ENCODE measurements at regions not wholly inside any gene's neighbourhood (a gene's known extent, or its start where the extent isn't known, plus 50 kb on each side); places are given as distances from the start of the nearest gene placed in this dataset.

DNA sequence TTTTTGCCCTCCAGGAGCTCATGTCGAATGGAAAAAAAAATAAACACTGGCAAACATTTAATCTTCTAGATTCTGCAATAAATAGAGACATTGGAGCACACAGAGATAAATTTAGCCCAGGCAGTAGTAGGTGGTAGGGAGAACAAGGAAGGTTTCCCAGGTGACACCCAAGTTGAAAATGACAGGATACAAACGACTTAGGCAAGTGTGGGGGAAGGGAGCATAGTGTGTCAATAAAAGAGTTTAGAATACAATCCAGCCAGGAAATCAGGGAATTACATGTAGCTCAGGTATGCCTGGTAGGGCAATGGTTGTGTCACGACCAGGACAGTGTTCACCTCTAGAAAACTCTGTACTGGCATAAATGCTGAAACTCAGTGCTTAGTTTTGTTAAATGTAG, 364.6 kb upstream of the AGTR1 start:
- TF ChIP-seq POLR2AphosphoS5 (IDR thresholded peaks at IDR 0.05; ENCODE audit: low read depth): no peak
- TF ChIP-seq, protein P1, sequence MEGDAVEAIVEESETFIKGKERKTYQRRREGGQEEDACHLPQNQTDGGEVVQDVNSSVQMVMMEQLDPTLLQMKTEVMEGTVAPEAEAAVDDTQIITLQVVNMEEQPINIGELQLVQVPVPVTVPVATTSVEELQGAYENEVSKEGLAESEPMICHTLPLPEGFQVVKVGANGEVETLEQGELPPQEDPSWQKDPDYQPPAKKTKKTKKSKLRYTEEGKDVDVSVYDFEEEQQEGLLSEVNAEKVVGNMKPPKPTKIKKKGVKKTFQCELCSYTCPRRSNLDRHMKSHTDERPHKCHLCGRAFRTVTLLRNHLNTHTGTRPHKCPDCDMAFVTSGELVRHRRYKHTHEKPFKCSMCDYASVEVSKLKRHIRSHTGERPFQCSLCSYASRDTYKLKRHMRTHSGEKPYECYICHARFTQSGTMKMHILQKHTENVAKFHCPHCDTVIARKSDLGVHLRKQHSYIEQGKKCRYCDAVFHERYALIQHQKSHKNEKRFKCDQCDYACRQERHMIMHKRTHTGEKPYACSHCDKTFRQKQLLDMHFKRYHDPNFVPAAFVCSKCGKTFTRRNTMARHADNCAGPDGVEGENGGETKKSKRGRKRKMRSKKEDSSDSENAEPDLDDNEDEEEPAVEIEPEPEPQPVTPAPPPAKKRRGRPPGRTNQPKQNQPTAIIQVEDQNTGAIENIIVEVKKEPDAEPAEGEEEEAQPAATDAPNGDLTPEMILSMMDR (IDR thresholded peaks at IDR 0.05; ENCODE audit: insufficient read depth, low read length): no peak
- TF ChIP-seq, protein P2, sequence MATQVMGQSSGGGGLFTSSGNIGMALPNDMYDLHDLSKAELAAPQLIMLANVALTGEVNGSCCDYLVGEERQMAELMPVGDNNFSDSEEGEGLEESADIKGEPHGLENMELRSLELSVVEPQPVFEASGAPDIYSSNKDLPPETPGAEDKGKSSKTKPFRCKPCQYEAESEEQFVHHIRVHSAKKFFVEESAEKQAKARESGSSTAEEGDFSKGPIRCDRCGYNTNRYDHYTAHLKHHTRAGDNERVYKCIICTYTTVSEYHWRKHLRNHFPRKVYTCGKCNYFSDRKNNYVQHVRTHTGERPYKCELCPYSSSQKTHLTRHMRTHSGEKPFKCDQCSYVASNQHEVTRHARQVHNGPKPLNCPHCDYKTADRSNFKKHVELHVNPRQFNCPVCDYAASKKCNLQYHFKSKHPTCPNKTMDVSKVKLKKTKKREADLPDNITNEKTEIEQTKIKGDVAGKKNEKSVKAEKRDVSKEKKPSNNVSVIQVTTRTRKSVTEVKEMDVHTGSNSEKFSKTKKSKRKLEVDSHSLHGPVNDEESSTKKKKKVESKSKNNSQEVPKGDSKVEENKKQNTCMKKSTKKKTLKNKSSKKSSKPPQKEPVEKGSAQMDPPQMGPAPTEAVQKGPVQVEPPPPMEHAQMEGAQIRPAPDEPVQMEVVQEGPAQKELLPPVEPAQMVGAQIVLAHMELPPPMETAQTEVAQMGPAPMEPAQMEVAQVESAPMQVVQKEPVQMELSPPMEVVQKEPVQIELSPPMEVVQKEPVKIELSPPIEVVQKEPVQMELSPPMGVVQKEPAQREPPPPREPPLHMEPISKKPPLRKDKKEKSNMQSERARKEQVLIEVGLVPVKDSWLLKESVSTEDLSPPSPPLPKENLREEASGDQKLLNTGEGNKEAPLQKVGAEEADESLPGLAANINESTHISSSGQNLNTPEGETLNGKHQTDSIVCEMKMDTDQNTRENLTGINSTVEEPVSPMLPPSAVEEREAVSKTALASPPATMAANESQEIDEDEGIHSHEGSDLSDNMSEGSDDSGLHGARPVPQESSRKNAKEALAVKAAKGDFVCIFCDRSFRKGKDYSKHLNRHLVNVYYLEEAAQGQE (IDR thresholded peaks at IDR 0.05; ENCODE audit: insufficient replicate concordance, low read depth): no peak
- no peak for TF ChIP-seq GABPA (IDR thresholded peaks at IDR 0.05; ENCODE audit: low read depth)
- TF ChIP-seq SPI1 (IDR thresholded peaks at IDR 0.05; ENCODE audit: borderline replicate concordance, low read depth): no peak
- Histone ChIP-seq H3K4me3 (replicated peaks; ENCODE audit: insufficient read depth, low read length) (no peak overlapping the region), H3K27ac (replicated peaks) (no peak overlapping the region), H3K27me3 (ENCODE audit: insufficient read depth, poor library complexity, severe bottlenecking) (no peaks in the 10 kb centered on the region)
- DNase-seq (ENCODE audit: low read depth in 1 of 2, low spot score in 1 of 2): no peak

DNA sequence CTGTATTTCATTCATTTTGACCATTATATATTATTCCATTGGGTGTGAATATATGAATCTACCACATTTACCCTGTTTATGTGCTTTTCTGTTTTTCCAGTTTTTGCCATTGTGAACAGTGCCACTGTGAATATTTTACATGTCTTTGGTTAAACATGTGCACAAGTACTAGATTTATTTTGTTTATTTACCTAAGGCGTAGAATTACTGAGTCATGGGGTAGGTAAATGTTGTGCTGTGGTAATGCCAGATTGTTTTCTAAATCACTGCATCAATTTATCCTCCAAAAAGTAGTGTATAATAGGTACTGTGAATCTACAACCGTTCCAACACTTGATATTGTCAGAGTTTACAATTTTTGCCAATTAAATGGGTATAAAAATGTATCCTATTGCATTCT, 362.1 kb upstream of the AGTR1 start:
- no peak for DNase-seq (ENCODE audit: low read depth in 1 of 2, low spot score in 1 of 2)
- no peak for TF ChIP-seq POLR2AphosphoS5 (IDR thresholded peaks at IDR 0.05; ENCODE audit: low read depth)
- TF ChIP-seq, protein P2 (IDR thresholded peaks at IDR 0.05; ENCODE audit: insufficient replicate concordance, low read depth): no peak
- no peak for TF ChIP-seq GABPA (IDR thresholded peaks at IDR 0.05; ENCODE audit: low read depth)
- TF ChIP-seq, protein P1 (IDR thresholded peaks at IDR 0.05; ENCODE audit: insufficient read depth, low read length): no peak
- TF ChIP-seq SPI1 (IDR thresholded peaks at IDR 0.05; ENCODE audit: borderline replicate concordance, low read depth): no peak
- Histone ChIP-seq H3K4me3 (replicated peaks; ENCODE audit: insufficient read depth, low read length) (no peak overlapping the region), H3K27ac (replicated peaks) (no peak overlapping the region), H3K27me3 (ENCODE audit: insufficient read depth, poor library complexity, severe bottlenecking) (no peaks in the 10 kb centered on the region)

DNA sequence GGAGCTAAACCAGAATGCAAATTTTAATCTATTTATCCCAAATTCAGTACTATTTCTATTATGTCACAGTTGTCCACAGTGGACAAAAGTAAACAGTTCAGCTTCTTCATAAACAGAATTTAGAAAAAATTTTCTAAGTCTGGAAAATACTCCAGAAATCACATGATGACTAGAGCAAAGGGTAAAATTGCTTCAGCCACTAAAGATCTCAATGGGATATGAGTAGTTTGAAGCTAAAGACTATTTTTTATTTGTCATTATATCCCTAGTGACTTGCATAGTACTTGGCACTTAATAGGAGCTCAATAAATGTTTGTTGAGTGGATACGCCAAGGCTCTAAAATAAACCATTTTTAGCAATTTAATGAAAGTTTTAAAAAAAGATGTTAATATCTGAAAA, 354.3 kb upstream of the AGTR1 start:
- DNase-seq (ENCODE audit: low read depth in 1 of 2, low spot score in 1 of 2): no peak
- no peaks in the 10 kb centered on the region for H3K27me3 ChIP-seq (ENCODE audit: insufficient read depth, poor library complexity, severe bottlenecking)
- TF ChIP-seq GABPA (IDR thresholded peaks at IDR 0.05; ENCODE audit: low read depth) (no peak), SPI1 (IDR thresholded peaks at IDR 0.05; ENCODE audit: borderline replicate concordance, low read depth) (no peak), POLR2AphosphoS5 (IDR thresholded peaks at IDR 0.05; ENCODE audit: low read depth) (no peak)
- TF ChIP-seq, protein P1 (IDR thresholded peaks at IDR 0.05; ENCODE audit: insufficient read depth, low read length): no peak
- TF ChIP-seq, protein P2 (IDR thresholded peaks at IDR 0.05; ENCODE audit: insufficient replicate concordance, low read depth): no peak
- H3K4me3 ChIP-seq (replicated peaks; ENCODE audit: insufficient read depth, low read length): no peak overlapping the region
- H3K27ac ChIP-seq (replicated peaks): no peak overlapping the region

All from HL-60 (cell line).